ENCODE measurements at regions not wholly inside any gene's neighbourhood (a gene's known extent, or its start where the extent isn't known, plus 50 kb on each side); places are given as distances from the start of the nearest gene placed in this dataset.

GRCh38 chr2:58429014-58429875 lies 188.1 kb upstream of the FANCL start:
- TF ChIP-seq GATA3 (IDR thresholded peaks at IDR 0.05; ENCODE audit: low read depth, low read length): no peak
- no peak for TF ChIP-seq GATA2 (IDR thresholded peaks at IDR 0.05; ENCODE audit: low read depth, low read length)

- no peak for TF ChIP-seq GATA3 (IDR thresholded peaks at IDR 0.05; ENCODE audit: low read depth, low read length)
- TF ChIP-seq GATA2 (IDR thresholded peaks at IDR 0.05; ENCODE audit: low read depth, low read length): no peak
Observed at GRCh38 chr2:58428096-58429013, 187.2 kb upstream of the FANCL start.

- no peak for TF ChIP-seq GATA3 (IDR thresholded peaks at IDR 0.05; ENCODE audit: low read depth, low read length)
- no peak for TF ChIP-seq GATA2 (IDR thresholded peaks at IDR 0.05; ENCODE audit: low read depth, low read length)
Observed at GRCh38 chr2:58427572-58428095, 186.5 kb upstream of the FANCL start.

GRCh38 chr2:58425368-58425767 lies 184.2 kb upstream of the FANCL start:
- TF ChIP-seq GATA2 (IDR thresholded peaks at IDR 0.05; ENCODE audit: low read depth, low read length) (no peak), GATA3 (IDR thresholded peaks at IDR 0.05; ENCODE audit: low read depth, low read length) (no peak)

GRCh38 chr2:58419983-58420382 lies 178.9 kb upstream of the FANCL start:
- no peak for TF ChIP-seq GATA3 (IDR thresholded peaks at IDR 0.05; ENCODE audit: low read depth, low read length)
- TF ChIP-seq GATA2 (IDR thresholded peaks at IDR 0.05; ENCODE audit: low read depth, low read length): no peak

GRCh38 chr2:58416696-58417095 lies 175.6 kb upstream of the FANCL start:
- TF ChIP-seq GATA2 (IDR thresholded peaks at IDR 0.05; ENCODE audit: low read depth, low read length) (no peak), GATA3 (IDR thresholded peaks at IDR 0.05; ENCODE audit: low read depth, low read length) (no peak)

GRCh38 chr2:58414506-58414905 lies 173.4 kb upstream of the FANCL start:
- no peak for TF ChIP-seq GATA3 (IDR thresholded peaks at IDR 0.05; ENCODE audit: low read depth, low read length)
- TF ChIP-seq GATA2 (IDR thresholded peaks at IDR 0.05; ENCODE audit: low read depth, low read length): no peak

GRCh38 chr2:58410549-58410948 lies 169.4 kb upstream of the FANCL start:
- TF ChIP-seq GATA2 (IDR thresholded peaks at IDR 0.05; ENCODE audit: low read depth, low read length): no peak
- no peak for TF ChIP-seq GATA3 (IDR thresholded peaks at IDR 0.05; ENCODE audit: low read depth, low read length)

- TF ChIP-seq GATA2 (IDR thresholded peaks at IDR 0.05; ENCODE audit: low read depth, low read length) (no peak), GATA3 (IDR thresholded peaks at IDR 0.05; ENCODE audit: low read depth, low read length) (no peak)
Observed at GRCh38 chr2:58407487-58407886, 166.4 kb upstream of the FANCL start.

- TF ChIP-seq GATA3 (IDR thresholded peaks at IDR 0.05; ENCODE audit: low read depth, low read length): no peak
- no peak for TF ChIP-seq GATA2 (IDR thresholded peaks at IDR 0.05; ENCODE audit: low read depth, low read length)
Observed at GRCh38 chr2:58405341-58405740, 164.2 kb upstream of the FANCL start.

GRCh38 chr2:58401936-58402335 lies 160.8 kb upstream of the FANCL start:
- TF ChIP-seq GATA3 (IDR thresholded peaks at IDR 0.05; ENCODE audit: low read depth, low read length) (no peak), GATA2 (IDR thresholded peaks at IDR 0.05; ENCODE audit: low read depth, low read length) (no peak)

- TF ChIP-seq GATA2 (IDR thresholded peaks at IDR 0.05; ENCODE audit: low read depth, low read length) (no peak), GATA3 (IDR thresholded peaks at IDR 0.05; ENCODE audit: low read depth, low read length) (no peak)
Observed at GRCh38 chr2:58398406-58398805, 157.3 kb upstream of the FANCL start.

- no peak for TF ChIP-seq GATA2 (IDR thresholded peaks at IDR 0.05; ENCODE audit: low read depth, low read length)
Observed at GRCh38 chr2:58387701-58388100, 146.6 kb upstream of the FANCL start.

GRCh38 chr2:58378152-58378551 lies 137.0 kb upstream of the FANCL start:
- TF ChIP-seq GATA3 (IDR thresholded peaks at IDR 0.05; ENCODE audit: low read depth, low read length) (no peak), GATA2 (IDR thresholded peaks at IDR 0.05; ENCODE audit: low read depth, low read length) (no peak)
